Neuron (in vitro differentiated cells): ENCODE measurements at regions not wholly inside any gene's neighbourhood (a gene's known extent, or its start where the extent isn't known, plus 50 kb on each side); places are given as distances from the start of the nearest gene placed in this dataset.

Source experiments
- H2AFZ ChIP-seq: one replicate; pipeline ENCODE4 v1.6.1; 2013; ENCODE audit warnings: low read depth, mild to moderate bottlenecking, inconsistent platforms, low read length, moderate library complexity
- H3K27me3 ChIP-seq: one replicate; pipeline ENCODE4 v1.6.1; 2013; ENCODE audit warnings: low read length; ENCODE audit not compliant: insufficient read depth
- H3K36me3 ChIP-seq: one replicate; pipeline ENCODE4 v1.6.1; 2013; ENCODE audit warnings: low read length; ENCODE audit not compliant: insufficient read depth
- H3K4me1 ChIP-seq: one replicate; pipeline ENCODE4 v1.6.1; 2013; ENCODE audit warnings: low read length; ENCODE audit not compliant: insufficient read depth
- H3K4me3 ChIP-seq: 2 replicates; pipeline ENCODE4 v1.5.1; 2013; ENCODE audit warnings: mild to moderate bottlenecking, low read length, moderate library complexity
- H3K9me3 ChIP-seq: one replicate; pipeline ENCODE4 v1.6.1; 2013; ENCODE audit warnings: low read length

DNA sequence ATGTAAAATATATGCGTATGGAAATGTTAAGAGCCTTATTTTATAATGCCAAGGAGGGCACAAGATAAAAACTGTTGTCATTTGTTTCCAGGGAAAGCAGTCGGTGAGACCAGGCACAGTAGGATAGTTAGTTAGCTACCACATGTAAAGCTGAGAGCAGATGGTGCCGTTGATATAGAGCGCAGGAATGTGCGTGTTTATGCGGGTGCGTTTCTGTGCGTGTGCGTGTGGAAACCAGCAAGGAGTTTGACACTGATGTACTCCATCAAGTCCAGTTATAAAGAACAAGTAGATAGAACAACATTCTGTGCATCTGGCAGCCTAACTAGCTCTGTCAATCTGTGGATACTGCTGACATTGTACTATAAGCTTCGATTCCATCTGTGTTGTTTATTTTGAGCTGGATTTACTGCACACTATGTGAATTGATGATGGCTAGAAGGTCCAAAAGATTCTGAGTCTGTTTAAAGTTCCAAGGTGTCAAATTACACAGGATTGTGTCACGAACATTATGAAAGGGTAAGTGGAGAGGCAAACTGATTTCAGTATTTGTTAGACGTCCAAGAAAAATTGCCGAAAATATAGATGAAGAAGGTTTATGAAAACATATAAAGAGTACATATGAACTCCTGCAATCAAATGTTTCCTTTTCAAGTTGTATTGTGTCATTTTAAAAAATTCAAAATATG lies 494.9 kb upstream of the MEF2C start:
- Histone ChIP-seq H3K27me3 (no peaks in the 10 kb centered on the region), H3K4me1 (no peaks in the 10 kb centered on the region), H2AFZ (no peak overlapping the region), H3K4me3 (no peak overlapping the region), H3K9me3 (no peaks in the 10 kb centered on the region), H3K36me3 (no peaks in the 10 kb centered on the region)

- no peaks in the 10 kb centered on the region for H3K4me1 ChIP-seq
- no peak overlapping the region for H2AFZ ChIP-seq
- H3K4me3 ChIP-seq = no peak overlapping the region
- H3K36me3 ChIP-seq = no peaks in the 10 kb centered on the region
- H3K9me3 ChIP-seq = no peaks in the 10 kb centered on the region
- H3K27me3 ChIP-seq = no peaks in the 10 kb centered on the region
Observed at GRCh38 chr5:89374818-89375521, 492.0 kb upstream of the MEF2C start.

DNA sequence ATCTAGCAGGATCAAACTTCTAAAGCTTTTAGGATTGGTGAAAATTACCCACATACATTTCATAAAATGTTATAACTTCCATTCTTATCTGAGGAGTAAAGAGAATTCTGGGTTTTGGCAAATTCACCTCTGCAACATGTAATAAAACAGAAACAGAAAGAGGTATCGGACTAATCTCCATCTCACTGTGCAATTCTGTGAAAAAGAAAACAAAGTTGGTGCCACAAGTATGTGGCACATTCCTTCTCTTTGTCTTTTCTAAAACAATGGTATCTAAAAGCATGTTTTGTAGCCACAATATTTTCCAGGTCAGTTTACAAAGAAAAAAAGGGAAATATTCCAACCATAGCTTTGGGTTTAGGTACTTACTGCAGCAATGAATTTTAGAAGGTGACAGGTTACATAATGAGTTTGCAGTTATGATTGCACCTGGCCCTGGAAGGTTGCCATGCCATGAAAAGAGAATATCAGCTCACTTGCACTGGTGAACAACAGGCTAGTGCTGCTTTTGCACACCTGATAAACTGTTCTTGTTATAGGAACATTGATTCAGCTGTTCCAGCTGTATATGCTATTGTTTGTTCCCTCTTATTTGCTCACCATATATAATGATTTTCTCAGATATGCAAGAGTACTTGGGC lies 491.3 kb upstream of the MEF2C start:
- Histone ChIP-seq H3K4me1 (no peaks in the 10 kb centered on the region), H3K36me3 (no peaks in the 10 kb centered on the region), H2AFZ (no peak overlapping the region), H3K4me3 (no peak overlapping the region), H3K9me3 (no peaks in the 10 kb centered on the region), H3K27me3 (no peaks in the 10 kb centered on the region)

GRCh38 chr5:89372176-89372575 lies 489.2 kb upstream of the MEF2C start:
- H3K27me3 ChIP-seq = no peaks in the 10 kb centered on the region
- H3K36me3 ChIP-seq = no peaks in the 10 kb centered on the region
- no peak overlapping the region for H2AFZ ChIP-seq
- H3K9me3 ChIP-seq = no peaks in the 10 kb centered on the region
- H3K4me1 ChIP-seq = no peaks in the 10 kb centered on the region
- no peak overlapping the region for H3K4me3 ChIP-seq

- H3K4me3 ChIP-seq = no peak overlapping the region
- H2AFZ ChIP-seq = no peak overlapping the region
- H3K9me3 ChIP-seq = no peaks in the 10 kb centered on the region
- H3K36me3 ChIP-seq = no peaks in the 10 kb centered on the region
- no peaks in the 10 kb centered on the region for H3K4me1 ChIP-seq
- no peaks in the 10 kb centered on the region for H3K27me3 ChIP-seq
Observed at GRCh38 chr5:89371646-89372045, 488.7 kb upstream of the MEF2C start.

GRCh38 chr5:89359046-89359445 lies 476.1 kb upstream of the MEF2C start:
- Histone ChIP-seq H3K36me3 (no peaks in the 10 kb centered on the region), H3K4me3 (no peak overlapping the region)

DNA sequence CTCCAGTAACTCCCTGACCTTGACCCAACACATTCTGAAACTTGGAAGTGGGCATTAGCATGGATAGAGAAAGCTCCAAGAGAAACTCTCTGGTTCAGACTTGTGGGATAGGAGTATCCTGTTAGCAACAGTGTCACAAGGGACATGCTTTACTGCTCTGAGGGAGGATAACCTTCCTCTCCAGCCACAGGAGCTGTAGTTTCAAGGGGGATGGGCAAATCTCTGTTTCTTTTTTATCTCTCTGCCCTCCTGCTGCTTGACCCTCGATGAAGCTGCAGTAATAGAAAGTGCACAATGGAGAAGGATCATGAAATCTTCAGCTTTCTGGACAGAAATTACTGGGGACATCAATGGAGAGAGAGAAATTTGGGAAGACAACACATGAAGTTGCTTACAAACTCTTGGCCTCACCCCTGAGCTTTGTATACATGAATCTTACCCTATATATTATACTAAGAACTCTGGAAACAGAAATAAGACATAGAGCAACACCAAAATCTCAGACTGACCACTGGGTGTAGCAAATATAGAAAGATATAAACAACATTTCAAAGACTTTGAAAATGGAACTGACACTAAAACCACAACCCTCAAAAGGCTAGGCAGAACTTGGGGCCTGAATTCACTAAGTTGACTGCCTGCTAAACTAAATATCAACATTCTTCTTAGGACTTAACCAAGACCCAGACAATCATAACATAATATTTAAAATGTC lies 471.0 kb upstream of the MEF2C start:
- no peaks in the 10 kb centered on the region for H3K9me3 ChIP-seq
- no peak overlapping the region for H3K4me3 ChIP-seq
- H3K27me3 ChIP-seq = no peaks in the 10 kb centered on the region
- no peaks in the 10 kb centered on the region for H3K36me3 ChIP-seq
- no peak overlapping the region for H2AFZ ChIP-seq
- H3K4me1 ChIP-seq = no peaks in the 10 kb centered on the region

More at GRCh38 chr5:89359046-89359445, 476.1 kb upstream of the MEF2C start:
- no peak overlapping the region for H2AFZ ChIP-seq
- H3K27me3 ChIP-seq = no peaks in the 10 kb centered on the region
- H3K4me1 ChIP-seq = no peaks in the 10 kb centered on the region
- no peaks in the 10 kb centered on the region for H3K9me3 ChIP-seq

DNA sequence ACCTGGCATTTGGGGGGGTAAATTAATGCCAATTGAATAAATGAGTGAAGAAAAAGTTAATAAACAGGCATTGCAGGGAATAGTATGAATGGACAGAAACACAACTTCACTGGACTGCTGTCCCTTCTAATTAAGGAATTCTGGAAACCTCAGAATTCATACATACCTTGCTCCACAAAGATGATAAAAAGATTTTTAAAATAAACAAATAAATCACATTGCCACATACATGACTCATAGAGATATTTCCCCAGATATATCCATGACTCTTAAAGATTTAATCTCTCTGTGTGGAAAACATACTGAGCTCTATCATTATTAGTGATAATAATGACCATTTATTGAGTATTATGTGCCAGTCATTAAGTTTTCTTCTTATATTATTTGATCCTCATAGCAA lies 469.0 kb upstream of the MEF2C start:
- Histone ChIP-seq H3K36me3 (no peaks in the 10 kb centered on the region), H3K27me3 (no peaks in the 10 kb centered on the region), H3K4me1 (no peaks in the 10 kb centered on the region), H3K9me3 (no peaks in the 10 kb centered on the region), H3K4me3 (no peak overlapping the region), H2AFZ (no peak overlapping the region)

GRCh38 chr5:89351222-89351621 lies 468.2 kb upstream of the MEF2C start:
- Histone ChIP-seq H3K36me3 (no peaks in the 10 kb centered on the region), H2AFZ (no peak overlapping the region), H3K27me3 (no peaks in the 10 kb centered on the region), H3K9me3 (no peaks in the 10 kb centered on the region), H3K4me1 (no peaks in the 10 kb centered on the region), H3K4me3 (no peak overlapping the region)

DNA sequence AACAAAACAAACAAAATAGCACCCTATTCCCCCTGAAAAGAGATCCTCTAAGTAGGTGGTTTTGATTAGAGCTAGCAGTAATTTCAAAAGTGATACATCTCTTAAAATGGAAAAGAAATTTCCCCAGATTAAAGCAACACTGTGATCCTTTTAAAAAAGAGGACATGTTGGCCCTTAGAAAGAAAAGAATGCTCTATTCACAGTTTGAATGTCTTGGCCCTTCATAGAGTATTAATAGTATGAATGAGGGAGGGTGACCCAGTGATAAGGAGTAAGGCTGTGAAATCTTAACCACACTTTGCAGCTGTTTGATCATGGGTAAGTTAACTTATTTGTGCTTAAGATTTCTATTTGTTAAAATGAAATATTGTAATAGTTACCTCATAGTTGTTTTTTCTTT lies 467.7 kb upstream of the MEF2C start:
- no peaks in the 10 kb centered on the region for H3K4me1 ChIP-seq
- no peaks in the 10 kb centered on the region for H3K27me3 ChIP-seq
- no peak overlapping the region for H3K4me3 ChIP-seq
- H3K36me3 ChIP-seq = no peaks in the 10 kb centered on the region
- no peak overlapping the region for H2AFZ ChIP-seq
- no peaks in the 10 kb centered on the region for H3K9me3 ChIP-seq

DNA sequence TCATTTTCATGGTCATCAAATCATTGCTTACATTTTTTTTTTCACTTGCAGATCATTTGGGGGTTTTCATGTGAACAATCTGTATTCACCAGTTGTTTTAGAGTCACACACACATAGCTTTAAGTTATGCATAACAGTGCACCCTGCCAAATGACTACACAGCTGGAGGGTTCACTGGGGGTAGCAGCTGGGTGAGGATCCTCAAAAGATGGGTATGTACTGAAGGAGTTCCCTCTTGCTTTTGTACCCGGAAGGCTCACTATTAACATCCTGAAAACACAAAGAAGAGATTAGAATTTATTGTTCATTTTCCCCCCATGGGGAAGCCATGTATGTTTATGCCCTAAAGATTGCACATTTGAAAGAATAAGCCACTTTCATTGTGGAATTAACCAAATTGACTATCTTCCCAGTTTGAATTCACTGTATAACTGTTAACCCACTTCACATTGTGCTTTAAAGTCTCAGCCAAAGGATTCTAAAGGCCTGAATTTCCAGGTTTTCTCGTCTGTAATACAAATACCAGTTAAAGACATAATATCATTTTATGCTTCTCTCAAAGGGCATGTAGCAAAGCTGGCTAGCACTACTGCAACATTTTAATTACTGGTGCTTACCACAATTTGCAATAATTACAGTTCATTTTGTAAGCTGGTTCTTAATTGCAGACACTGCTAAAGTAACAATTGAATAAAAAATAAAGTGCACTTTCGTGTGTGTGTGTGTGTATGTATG lies 466.4 kb upstream of the MEF2C start:
- H3K4me1 ChIP-seq = no peaks in the 10 kb centered on the region
- no peak overlapping the region for H3K4me3 ChIP-seq
- H3K36me3 ChIP-seq = no peaks in the 10 kb centered on the region
- H3K9me3 ChIP-seq = no peaks in the 10 kb centered on the region
- H2AFZ ChIP-seq = no peak overlapping the region
- H3K27me3 ChIP-seq = no peaks in the 10 kb centered on the region

DNA sequence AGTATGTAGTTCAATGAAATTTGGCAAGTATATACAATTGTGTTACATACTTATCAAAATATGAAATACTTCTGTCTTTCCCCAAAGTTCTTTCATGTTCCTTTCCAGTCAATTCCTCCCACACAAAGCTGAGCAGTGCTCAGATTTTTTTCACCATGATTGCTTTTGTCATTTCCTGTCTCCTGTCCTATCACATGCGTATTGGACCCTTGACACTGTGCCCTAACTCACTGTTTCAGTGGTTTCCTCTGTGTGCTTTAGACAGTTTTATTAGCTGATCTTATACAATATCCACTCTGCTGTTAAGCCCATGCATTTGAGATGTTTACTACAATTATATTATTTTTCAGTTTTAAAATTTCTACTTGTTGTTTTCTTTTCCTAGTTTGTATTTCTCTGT lies 463.6 kb upstream of the MEF2C start:
- H3K4me3 ChIP-seq = no peak overlapping the region
- H3K36me3 ChIP-seq = no peaks in the 10 kb centered on the region
- no peaks in the 10 kb centered on the region for H3K4me1 ChIP-seq
- H3K27me3 ChIP-seq = no peaks in the 10 kb centered on the region
- no peaks in the 10 kb centered on the region for H3K9me3 ChIP-seq
- no peak overlapping the region for H2AFZ ChIP-seq
